Vagina (tissue), 2 donors: ENCODE measurements at regions not wholly inside any gene's neighbourhood (a gene's known extent, or its start where the extent isn't known, plus 50 kb on each side); places are given as distances from the start of the nearest gene placed in this dataset.
A peak's percentile ranks its signal among the peaks of the same experiment; 100 is the strongest.

Experiments
- POLR2A ChIP-seq, 2 donors: fragments of 450-650 bp; IDR thresholded peaks; one replicate each; pipeline ENCODE4 v1.6.1; 2017; ENCODE audit warnings: antibody characterized with exemption in 2 of 2, mild to moderate bottlenecking in 2 of 2, moderate library complexity in 2 of 2
- POLR2AphosphoS5 ChIP-seq, 2 donors: sonication (generic); formaldehyde crosslinking; IDR thresholded peaks; one replicate each; pipeline ENCODE4 v1.9.0; 2017; ENCODE audit warnings: antibody characterized with exemption in 2 of 2, mild to moderate bottlenecking in 2 of 2, low read depth in 1 of 2; ENCODE audit not compliant: insufficient read depth in 1 of 2
- TF ChIP-seq, protein P1 (sequence below), 3 experiments: fragments of 450-650 bp in 2 of 3; fragments of 200-600 bp in 1 of 3; sonication (generic) in 1 of 3; IDR thresholded peaks; one replicate each; pipeline ENCODE4 v1.5.1; 2017 to 2019; ENCODE audit warnings: antibody characterized with exemption in 3 of 3, mild to moderate bottlenecking in 2 of 3, moderate library complexity in 2 of 3

DNA sequence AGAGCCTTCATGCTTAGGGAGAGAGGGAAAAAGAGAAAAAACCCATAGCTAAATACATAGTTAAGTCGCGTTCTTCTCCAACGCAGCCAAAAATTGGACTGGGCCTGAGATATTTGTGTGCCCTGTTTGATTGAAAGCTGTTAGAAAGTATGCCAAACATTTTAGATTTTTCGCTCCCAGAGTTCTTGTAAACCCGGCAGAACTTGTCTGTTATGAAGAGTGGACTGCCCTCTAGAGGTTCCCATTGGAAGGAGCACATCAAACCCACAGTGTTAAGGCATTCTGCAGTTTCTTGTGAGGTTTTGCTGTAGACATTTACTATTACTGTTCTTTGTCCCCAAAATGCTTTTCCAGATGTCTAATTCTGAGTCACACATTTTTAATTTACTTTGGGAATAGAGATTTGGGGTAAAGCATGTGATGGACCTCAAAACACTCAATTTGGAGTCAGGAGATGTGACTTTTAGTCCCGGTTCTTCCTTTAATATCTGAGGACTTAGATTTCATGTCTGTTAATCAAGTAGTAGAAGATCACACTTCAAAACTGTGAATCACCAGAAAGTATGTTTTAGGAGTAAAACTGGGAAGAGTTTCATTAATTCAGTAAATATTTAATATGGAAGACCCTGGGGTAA is 96.6 kb downstream of the PCSK1 start:
- TF ChIP-seq, protein P1, sequence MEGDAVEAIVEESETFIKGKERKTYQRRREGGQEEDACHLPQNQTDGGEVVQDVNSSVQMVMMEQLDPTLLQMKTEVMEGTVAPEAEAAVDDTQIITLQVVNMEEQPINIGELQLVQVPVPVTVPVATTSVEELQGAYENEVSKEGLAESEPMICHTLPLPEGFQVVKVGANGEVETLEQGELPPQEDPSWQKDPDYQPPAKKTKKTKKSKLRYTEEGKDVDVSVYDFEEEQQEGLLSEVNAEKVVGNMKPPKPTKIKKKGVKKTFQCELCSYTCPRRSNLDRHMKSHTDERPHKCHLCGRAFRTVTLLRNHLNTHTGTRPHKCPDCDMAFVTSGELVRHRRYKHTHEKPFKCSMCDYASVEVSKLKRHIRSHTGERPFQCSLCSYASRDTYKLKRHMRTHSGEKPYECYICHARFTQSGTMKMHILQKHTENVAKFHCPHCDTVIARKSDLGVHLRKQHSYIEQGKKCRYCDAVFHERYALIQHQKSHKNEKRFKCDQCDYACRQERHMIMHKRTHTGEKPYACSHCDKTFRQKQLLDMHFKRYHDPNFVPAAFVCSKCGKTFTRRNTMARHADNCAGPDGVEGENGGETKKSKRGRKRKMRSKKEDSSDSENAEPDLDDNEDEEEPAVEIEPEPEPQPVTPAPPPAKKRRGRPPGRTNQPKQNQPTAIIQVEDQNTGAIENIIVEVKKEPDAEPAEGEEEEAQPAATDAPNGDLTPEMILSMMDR (IDR thresholded peaks at IDR 0.05) = peak; percentile 73 to 89 (median 79)
- TF ChIP-seq POLR2AphosphoS5 (IDR thresholded peaks at IDR 0.05; ENCODE audit: insufficient read depth in 1 of 2, low read depth in 1 of 2) (peak in 1 of 2 donors; percentile 66), POLR2A (IDR thresholded peaks at IDR 0.05) (no peak)
